ENCODE measurements at regions not wholly inside any gene's neighbourhood (a gene's known extent, or its start where the extent isn't known, plus 50 kb on each side); places are given as distances from the start of the nearest gene placed in this dataset.
"Not testable (repeated sequence)": the region's sequence is repeated elsewhere in the genome, so short reads cannot be mapped to it uniquely, and the experiment has no call there.

- no peak for DNase-seq (ENCODE audit: low read depth, low spot score)
Measured at GRCh38 chr2:147294825-147295392, 549.9 kb upstream of the ACVR2A start.

DNA sequence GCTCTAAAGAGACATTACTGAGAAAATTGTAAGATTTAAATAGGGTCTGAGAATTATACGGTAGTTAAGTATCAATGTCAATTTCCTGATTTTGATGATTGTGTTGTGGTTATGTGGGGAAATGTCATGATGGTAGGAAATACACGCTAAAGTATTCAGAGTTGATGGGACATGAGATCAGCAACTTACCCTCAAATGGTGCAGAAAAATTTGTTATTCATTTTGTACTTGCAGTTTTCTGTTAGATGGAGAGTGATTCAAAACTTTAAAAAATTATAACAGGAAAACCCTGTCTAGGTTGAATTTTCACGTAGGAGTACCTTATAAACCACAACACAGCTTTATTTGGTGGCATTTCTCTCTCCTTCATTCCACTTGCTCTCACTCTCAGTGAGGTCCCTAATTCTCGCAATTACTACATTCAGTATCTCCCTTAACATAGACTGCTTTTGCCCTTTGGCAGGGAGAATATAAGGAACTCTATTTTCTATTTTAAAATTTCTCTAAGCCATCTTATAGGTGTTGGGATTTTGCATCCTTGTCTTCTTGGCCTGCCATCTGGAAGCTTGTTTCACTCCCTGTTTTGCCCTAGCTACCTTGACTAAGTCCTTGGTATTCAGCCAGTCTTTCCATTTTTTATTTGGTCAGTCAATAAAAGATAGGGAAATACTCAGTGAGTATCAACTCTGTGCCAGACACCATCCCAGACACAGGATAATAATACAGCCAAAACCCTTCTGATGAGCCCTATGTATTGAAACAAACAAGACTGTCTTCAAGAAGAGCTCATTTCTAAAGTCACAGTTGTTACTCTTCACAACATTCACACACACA lies 550.6 kb upstream of the ACVR2A start:
- DNase-seq (ENCODE audit: low read depth, low spot score) = no peak

GRCh38 chr2:147288131-147288530 lies 556.7 kb upstream of the ACVR2A start:
- DNase-seq (ENCODE audit: low read depth, low spot score) = no peak

DNA sequence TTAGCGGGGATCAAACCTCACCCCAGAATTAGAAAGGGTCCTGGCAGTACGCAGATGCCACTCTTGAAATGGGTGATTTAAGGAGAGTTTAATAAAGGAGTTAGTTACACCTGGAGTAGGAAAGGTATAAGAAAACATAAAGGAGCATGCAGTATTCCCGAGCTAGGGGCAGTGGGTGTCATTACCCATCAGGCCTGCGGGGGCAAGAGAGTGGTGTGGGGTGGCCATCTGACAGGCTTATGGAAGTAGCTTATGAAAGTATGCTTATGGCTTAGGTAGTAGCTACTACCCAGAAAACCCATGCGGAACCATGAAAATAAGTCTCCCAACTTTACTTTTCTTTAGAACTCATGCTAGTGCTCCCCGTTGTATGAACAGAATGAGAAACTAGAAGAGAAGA lies 568.9 kb upstream of the ACVR2A start:
- DNase-seq (ENCODE audit: low read depth, low spot score) = no peak

DNA sequence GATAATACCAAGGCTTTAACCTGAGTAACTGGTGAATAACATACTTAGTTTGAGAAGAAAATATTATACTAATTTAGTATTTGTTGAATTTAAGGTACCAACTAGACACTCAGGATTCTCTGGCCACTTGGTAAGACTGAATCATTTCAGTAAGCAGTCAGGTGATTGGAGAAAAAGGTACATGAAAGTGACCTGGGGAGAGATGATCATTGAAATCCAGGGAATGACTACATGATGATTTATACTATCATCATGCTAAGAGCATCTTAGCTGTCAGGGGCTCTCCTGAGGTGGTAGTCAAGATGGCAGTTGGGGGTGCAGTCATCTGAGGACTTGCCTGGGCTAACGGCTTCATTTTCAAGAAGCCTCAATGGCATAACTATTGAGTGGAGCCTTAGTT lies 571.2 kb upstream of the ACVR2A start:
- no peak for DNase-seq (ENCODE audit: low read depth, low spot score)

DNA sequence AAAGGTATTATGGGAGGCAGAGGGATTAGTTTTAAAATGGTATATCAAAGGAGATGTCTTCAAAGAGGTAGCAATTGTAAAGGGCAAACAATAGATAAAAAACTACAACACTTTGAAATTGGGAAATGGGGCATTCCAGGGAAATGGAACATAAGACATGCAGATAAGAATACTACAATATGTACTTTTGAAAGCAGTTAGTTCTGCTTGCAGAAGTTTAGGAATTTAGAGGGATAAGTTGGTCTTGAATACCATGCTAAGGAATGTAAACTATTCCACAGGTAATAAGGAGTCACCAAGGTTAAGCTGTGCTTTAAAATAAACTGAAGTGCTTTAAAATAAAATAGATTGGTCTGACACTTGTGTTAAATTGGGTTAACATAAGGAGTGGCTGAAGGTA lies 571.7 kb upstream of the ACVR2A start:
- DNase-seq (ENCODE audit: low read depth, low spot score) = no peak

GRCh38 chr2:147269581-147269980 lies 575.2 kb upstream of the ACVR2A start:
- DNase-seq (ENCODE audit: low read depth, low spot score) = not testable (repeated sequence)

GRCh38 chr2:147260241-147260640 lies 584.6 kb upstream of the ACVR2A start:
- no peak for DNase-seq (ENCODE audit: low read depth, low spot score)

- DNase-seq (ENCODE audit: low read depth, low spot score) = no peak
Measured at GRCh38 chr2:147255812-147256211, 589.0 kb upstream of the ACVR2A start.

DNA sequence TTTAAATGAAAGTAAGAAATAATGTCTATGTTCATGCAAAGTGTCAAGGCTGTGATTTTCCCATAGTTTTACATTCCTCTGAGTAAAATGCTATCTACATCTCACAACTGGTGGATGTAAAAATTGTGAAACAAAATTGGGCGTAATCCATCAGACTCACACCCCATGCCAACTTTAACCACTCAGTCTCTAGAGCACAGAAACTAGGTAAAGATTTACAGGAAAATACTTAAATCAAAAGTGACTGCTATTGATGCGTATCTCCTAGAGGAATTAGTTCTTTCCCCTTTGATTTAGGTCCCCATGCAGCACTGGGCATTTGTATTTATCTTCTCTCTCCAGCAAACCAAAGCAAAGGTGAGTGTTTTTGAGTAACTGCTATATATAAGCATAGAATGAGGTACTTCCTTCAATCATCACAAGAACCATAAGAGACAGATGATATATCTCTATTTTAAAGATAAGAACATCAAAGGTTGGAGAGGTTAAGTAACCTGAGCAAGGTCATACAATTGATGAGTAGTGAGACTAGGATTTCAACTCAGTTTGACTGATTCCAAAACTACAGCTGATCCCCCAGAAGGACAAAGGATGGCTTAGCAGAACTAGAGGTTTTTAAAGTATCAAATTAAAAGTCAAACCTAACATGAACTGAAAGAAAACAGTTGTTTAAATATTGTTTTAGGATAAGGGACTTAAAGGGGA lies 594.0 kb upstream of the ACVR2A start:
- no peak for DNase-seq (ENCODE audit: low read depth, low spot score)

DNA sequence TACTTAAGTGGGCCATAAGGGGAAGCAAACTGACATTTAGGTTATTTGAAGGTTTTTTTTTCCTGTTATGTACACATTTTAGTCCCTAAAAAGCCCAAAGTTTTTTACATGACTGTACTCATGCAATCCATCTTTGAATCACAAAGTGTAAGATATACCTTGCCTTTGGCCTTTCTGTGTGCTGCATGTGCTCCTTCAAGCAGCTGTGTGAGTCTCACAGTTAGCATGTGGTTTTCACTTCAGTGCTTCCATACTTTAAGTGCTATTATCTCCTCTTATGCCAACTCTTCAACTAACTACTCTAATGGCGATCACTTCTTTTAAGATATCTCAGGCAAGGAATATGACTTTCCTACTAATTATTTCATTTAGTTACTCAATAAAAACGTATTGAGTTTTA lies 597.1 kb upstream of the ACVR2A start:
- no peak for DNase-seq (ENCODE audit: low read depth, low spot score)

GRCh38 chr2:147242445-147242844 lies 602.4 kb upstream of the ACVR2A start:
- DNase-seq (ENCODE audit: low read depth, low spot score) = no peak

DNA sequence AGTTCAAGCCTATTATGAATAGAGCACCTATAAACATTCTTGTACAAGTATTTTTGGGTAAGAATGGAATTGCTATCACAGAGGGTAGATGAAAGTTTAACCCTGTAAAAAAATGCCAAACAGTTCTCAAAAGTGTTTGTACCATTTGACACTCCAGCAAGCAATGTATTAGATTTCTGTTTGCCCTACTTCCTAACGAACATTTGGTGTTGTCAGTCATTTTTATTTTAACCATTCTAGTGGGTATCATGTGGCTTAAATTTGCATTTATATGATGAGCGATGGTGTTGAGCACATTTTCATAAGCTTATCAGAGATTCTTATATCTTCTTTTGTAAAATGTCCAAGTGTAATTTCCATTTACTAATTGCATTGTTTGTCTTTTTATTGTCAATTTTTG lies 608.2 kb upstream of the ACVR2A start:
- no peak for DNase-seq (ENCODE audit: low read depth, low spot score)

- DNase-seq (ENCODE audit: low read depth, low spot score) = no peak
Measured at GRCh38 chr2:147232225-147232669, 612.6 kb upstream of the ACVR2A start.

DNA sequence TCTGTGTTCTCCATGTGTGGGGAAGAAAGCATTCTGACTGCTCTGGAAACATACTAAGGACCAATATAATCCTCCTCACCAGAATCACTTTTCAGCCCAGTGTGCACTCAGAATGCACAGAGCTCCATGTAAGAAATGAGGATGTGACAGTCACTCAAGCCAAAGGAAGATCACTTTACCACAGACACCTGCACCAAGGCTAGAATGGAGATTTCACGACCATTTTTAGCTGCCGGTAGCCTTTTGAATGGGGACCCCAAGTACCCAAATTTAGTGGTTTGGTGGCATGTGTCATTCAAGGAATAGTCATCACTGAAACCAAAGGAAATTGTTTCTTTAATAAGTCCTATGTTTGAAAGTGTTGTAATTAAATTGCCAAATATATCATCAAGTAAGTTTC lies 613.2 kb upstream of the ACVR2A start:
- no peak for DNase-seq (ENCODE audit: low read depth, low spot score)

DNA sequence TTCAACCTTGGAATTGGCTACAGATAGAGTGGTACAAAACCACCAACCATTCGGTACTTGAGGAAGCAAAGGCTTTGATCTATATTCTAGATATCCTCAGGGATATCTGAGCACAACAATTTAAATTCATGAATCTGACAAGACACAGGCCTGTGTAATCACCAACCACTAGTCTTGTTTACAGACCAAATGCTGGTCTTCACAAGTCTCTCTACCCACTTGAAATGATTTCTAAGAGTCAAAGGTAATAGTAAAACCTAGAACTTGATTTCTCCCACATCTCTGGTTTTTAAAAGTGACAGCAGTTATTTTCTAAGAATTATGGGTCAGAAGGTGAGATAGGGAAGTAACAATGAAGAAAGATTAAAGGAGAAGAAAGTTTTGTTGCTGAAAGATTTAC lies 613.7 kb upstream of the ACVR2A start:
- no peak for DNase-seq (ENCODE audit: low read depth, low spot score)

- DNase-seq (ENCODE audit: low read depth, low spot score) = no peak
Measured at GRCh38 chr2:147227313-147227712, 617.5 kb upstream of the ACVR2A start.

DNA sequence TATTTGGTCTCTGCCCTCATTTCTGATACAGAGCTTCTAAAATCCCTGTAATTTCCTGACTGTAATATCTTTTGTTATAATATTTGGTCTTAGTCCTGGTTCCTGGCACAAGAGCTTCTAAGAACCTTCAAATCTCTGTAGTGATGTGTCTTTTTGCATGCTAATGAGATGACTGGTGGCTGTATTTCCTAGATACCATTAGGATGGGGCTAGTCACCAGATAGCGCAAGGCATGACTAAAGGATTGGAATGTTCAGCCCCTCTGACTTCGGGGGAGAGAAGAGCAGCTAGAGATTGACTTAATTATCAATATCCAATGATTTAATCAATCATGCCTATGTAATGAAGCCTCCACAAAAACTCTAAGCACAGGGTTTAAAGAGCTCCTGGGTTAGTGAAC lies 620.8 kb upstream of the ACVR2A start:
- no peak for DNase-seq (ENCODE audit: low read depth, low spot score)

DNA sequence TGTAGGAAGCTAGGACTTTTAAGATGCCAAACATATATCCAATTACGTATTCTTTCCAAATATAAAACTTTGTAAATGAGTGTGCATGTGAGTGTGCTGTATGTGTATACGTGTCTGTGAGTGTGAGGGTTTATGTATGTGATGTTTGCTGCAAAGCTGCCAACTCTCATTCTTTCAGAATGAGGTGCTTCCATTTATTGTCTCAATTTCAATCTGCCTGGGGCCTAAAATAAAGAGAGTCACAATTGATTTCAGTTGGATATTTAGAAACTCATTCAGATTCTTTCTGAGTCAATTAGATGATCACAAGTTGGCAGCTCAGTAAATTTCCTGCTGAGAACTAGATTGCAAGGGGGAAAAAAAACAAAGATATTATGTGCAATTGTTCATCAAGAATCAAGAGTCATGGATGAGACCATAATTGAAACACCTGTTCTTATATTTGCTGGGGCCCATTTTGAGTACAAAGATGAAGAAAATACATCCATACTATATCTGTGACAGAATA lies 621.2 kb upstream of the ACVR2A start:
- DNase-seq (ENCODE audit: low read depth, low spot score) = no peak

DNA sequence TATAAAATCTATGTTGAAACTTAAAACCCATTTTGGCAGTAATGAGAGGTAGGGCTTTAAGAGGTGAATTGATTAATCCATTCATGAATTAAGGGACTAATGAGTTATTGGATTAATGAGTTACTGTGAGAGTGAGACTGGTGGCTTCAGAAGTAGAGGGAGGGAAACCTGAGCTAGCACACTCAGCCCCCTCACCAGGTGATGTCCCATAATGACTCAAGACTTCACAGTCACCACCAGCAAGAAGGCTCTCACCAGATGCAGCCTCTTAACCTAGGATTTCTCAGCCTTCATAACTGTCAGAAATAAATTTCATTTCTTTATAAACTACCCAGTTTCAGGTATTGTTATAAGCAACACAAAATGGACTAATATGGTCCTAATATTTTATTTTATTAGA lies 621.7 kb upstream of the ACVR2A start:
- DNase-seq (ENCODE audit: low read depth, low spot score) = no peak

- no peak for DNase-seq (ENCODE audit: low read depth, low spot score)
Measured at GRCh38 chr2:147222506-147222905, 622.3 kb upstream of the ACVR2A start.

GRCh38 chr2:147214914-147215313 lies 629.9 kb upstream of the ACVR2A start:
- no peak for DNase-seq (ENCODE audit: low read depth, low spot score)

DNA sequence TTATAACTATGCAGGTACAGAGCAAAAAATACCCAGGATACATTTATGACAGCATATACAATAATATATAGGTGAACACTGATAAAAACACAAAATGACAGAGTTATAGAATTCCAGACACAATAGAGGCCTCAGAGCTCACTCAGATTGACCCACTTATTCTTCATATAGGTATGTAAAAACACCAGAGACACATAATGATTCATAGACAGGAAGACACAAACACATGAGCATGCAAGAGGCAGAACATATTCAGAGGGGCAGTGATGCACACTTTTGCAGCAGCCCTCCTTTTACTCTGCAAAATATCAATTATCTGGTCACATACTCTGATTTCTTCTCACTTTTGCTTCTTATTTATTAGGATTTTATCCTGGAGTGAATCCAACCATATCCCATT lies 633.3 kb upstream of the ACVR2A start:
- no peak for DNase-seq (ENCODE audit: low read depth, low spot score)
